ENCODE measurements at regions not wholly inside any gene's neighbourhood (a gene's known extent, or its start where the extent isn't known, plus 50 kb on each side); places are given as distances from the start of the nearest gene placed in this dataset.

GRCh38 chr1:98467122-98467521 lies 194.4 kb upstream of the SNX7 start:
- Histone ChIP-seq H3K27ac (no peak overlapping the region), H3K27me3 (no peaks in the 10 kb centered on the region), H3K36me3 (ENCODE audit: low read depth, missing control alignments) (no peaks in the 10 kb centered on the region), H3K4me3 (no peak overlapping the region), H3K9me3 (no peaks in the 10 kb centered on the region), H3K4me1 (no peaks in the 10 kb centered on the region)
- intact Hi-C loops (cut with DNase I; ENCODE audit: low total_unique reads), result no loop called here
- no peak for TF ChIP-seq POLR2A (IDR thresholded peaks at IDR 0.05)
- no peak for TF ChIP-seq CTCF (IDR thresholded peaks at IDR 0.05)
- DNase-seq, result no peak

GRCh38 chr1:98461873-98462385 lies 199.6 kb upstream of the SNX7 start:
- TF ChIP-seq POLR2A (IDR thresholded peaks at IDR 0.05), result no peak
- no peak for TF ChIP-seq CTCF (IDR thresholded peaks at IDR 0.05)
- no peaks in the 10 kb centered on the region for H3K4me1 ChIP-seq
- no peak overlapping the region for H3K4me3 ChIP-seq
- WGBS, 2 donors, result 88 to 90% methylated on average over 7 of the region's 7 CpGs
- no peaks in the 10 kb centered on the region for H3K36me3 ChIP-seq (ENCODE audit: low read depth, missing control alignments)
- H3K27me3 ChIP-seq, result no peaks in the 10 kb centered on the region
- no peaks in the 10 kb centered on the region for H3K9me3 ChIP-seq
- no peak for DNase-seq
- intact Hi-C loops (cut with DNase I; ENCODE audit: low total_unique reads), result no loop called here
- no peak overlapping the region for H3K27ac ChIP-seq

- no peaks in the 10 kb centered on the region for H3K27me3 ChIP-seq
- H3K36me3 ChIP-seq (ENCODE audit: low read depth, missing control alignments), result no peaks in the 10 kb centered on the region
- H3K4me1 ChIP-seq, result no peaks in the 10 kb centered on the region
- TF ChIP-seq CTCF (IDR thresholded peaks at IDR 0.05) (no peak), POLR2A (IDR thresholded peaks at IDR 0.05) (no peak)
- no peak for DNase-seq
- 13 to 27% methylated on average over 1 of the region's 1 CpG for WGBS, 2 donors
- no peaks in the 10 kb centered on the region for H3K9me3 ChIP-seq
- intact Hi-C loops (cut with DNase I; ENCODE audit: low total_unique reads), result no loop called here
- H3K4me3 ChIP-seq, result no peak overlapping the region
- no peak overlapping the region for H3K27ac ChIP-seq
Measured at GRCh38 chr1:98460136-98460535, 201.4 kb upstream of the SNX7 start.

- TF ChIP-seq CTCF (IDR thresholded peaks at IDR 0.05), result no peak
- no peak for TF ChIP-seq POLR2A (IDR thresholded peaks at IDR 0.05)
- Histone ChIP-seq H3K9me3 (no peaks in the 10 kb centered on the region), H3K36me3 (ENCODE audit: low read depth, missing control alignments) (no peaks in the 10 kb centered on the region), H3K27me3 (no peaks in the 10 kb centered on the region), H3K4me3 (no peak overlapping the region), H3K4me1 (no peaks in the 10 kb centered on the region), H3K27ac (no peak overlapping the region)
- WGBS, 2 donors, result 76 to 78% methylated on average over 2 of the region's 2 CpGs
- intact Hi-C loops (cut with DNase I; ENCODE audit: low total_unique reads), result no loop called here
- DNase-seq, result no peak
Measured at GRCh38 chr1:98459486-98459870, 202.0 kb upstream of the SNX7 start.
